GM18498 (cell line): ENCODE measurements at regions not wholly inside any gene's neighbourhood (a gene's known extent, or its start where the extent isn't known, plus 50 kb on each side); places are given as distances from the start of the nearest gene placed in this dataset.

Source experiments
- ATAC-seq: cut with Tn5 transposase; IDR thresholded peaks from one replicate; pipeline ENCODE4 v1.9.1; 2021; ENCODE audit warnings: mild to moderate bottlenecking, moderate library complexity; ENCODE audit not compliant: unreplicated experiment

DNA sequence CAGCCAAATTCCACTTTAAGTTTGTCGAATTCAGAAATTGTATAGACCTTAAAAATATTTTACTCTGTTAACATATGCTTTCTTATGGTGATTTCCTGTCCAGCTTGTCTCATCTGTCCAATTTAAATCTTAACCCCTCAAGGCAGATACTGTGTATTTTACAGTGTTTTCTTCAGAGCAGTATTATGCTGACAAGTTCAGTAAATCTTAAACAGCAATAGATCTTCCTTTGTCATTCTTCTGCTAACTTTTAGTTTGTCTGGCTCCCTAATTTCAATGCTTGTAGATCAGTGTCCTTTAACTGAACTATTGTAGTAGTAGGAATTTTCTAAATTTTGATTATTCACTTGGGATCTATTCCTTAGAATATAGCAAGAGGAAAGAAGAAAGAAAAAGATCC lies 52.8 kb upstream of the MEIS1 start:
- no peak for ATAC-seq

DNA sequence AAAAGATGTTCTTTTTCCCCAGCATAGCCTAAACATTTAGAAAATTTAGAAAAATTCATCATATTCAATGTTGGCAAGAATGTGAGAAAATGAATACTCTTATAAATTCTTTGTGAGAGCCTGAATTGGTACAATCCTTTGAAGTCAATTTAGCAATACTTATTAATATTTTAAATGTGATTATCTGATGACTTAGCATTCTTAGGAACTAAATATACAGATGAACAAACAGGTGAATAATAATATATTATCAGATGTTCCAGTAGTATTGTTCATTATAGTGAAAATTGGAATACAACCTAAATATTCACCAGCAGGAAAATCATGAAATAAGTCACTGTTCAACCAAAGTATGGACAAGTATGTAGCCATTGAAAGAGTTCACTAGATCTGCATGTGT lies 55.5 kb upstream of the MEIS1 start:
- ATAC-seq, result no peak

DNA sequence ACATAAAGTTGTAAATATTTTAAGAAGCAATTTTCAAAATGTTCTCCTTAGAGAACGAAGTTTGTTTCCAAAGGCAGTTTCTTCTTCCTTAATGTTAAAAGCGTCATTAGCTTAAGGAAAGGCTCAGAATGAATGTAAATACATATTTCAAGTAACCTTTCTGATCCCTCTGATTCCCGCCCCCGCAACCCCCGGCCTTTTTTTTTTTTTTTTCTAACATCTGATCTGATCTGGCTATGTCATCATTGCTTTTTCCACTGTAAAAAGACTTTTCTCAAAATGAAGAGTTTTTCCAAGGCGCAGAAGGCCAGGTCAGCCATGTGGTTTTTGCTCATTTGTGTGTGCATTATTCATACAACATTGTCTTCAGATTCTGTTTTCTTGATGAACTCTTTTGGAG lies 57.1 kb upstream of the MEIS1 start:
- no peak for ATAC-seq

DNA sequence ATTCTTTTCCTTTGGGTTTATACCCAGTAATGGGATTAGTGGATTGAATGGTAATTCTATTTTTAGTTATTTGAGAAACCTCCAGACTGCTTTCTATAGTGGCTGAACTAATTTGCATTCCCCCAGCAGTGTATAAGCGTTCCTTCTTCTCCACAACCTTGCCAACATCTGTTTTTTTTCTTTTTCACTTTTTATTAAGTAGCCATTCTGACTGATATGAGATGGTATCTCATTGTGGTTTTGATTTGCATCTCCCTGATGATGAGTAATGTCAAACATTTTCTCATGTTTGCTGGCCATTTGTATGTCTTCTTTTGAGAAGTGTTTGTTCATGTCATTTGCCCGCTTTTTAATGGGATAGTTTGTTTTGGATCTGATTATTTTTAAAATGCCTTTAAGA lies 64.1 kb upstream of the MEIS1 start:
- ATAC-seq, result no peak

DNA sequence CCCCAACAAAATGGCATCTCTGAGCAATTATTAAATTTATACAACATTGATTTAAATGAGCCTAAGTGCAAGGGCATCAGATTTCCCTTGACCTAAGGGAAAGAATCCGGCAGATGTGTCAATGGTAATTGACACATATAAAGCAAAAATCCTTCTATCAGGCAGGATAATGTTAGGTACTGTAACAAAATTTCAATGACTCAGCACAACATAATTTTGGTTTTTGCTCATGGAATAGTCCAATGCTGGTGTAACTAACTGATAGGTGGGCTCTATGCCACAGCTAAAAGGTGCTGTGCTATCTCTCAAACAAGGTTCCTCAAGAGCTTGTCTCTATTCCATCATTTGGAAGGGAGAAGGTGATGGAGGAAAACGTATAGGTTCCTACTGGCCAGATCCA lies 68.3 kb upstream of the MEIS1 start:
- no peak for ATAC-seq

DNA sequence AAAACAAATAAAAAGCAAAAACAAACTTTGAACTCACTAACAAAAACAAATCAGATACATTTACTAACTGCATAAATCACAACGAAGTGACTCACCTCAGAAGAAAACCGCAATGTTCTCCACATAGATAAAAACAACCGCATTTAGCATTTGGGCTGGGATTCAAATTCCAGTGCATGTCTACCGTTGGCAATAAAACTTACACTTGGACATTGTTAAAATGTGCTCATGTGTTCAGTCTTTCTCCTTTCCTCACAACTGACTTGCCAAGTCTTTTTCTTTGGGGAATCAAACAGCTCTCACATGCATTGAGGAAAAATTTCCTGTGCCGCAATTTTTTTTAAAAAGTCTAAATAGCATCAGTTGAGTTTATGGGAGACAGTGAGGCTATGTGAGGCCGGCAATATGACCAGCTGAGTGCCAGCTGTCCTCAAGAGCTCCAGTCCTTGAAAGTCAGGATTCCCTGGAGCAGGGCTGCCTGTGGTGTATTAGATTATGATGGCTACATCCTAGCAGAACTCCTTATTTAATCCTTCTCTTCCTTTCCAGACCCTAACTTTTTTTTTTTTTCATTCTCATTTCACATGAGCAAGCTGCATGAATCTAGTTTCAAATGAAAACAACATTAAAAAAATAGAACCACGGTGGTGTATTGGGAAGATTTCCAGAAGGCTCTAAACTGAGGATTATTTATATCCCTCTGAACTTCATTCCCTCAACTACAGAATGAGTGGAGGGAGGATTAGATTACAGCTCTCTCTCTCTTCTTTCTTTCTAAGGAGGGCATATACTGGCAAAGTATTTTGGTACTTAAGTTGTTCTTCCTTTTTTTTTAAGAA lies 70.2 kb upstream of the MEIS1 start:
- no peak for ATAC-seq

DNA sequence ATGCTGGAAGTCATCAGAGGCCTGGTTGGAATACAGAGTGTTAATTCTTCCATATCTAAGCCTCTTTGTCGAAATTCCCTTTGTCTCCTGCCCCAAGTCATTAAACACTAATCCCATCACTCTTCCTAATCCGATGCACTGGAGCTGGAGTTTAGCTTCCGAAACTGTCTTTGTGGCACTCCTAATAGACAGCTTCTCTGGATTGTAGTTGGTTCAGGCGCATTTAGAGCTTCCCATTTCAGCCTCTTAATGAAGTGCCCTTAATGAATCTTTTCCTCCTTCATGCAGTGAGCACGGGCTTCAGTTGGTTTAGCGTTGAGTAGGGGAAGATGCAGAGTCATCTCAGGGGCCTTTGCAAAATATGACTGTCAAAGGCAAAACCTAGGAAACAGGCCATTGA lies 72.2 kb upstream of the MEIS1 start:
- no peak for ATAC-seq

DNA sequence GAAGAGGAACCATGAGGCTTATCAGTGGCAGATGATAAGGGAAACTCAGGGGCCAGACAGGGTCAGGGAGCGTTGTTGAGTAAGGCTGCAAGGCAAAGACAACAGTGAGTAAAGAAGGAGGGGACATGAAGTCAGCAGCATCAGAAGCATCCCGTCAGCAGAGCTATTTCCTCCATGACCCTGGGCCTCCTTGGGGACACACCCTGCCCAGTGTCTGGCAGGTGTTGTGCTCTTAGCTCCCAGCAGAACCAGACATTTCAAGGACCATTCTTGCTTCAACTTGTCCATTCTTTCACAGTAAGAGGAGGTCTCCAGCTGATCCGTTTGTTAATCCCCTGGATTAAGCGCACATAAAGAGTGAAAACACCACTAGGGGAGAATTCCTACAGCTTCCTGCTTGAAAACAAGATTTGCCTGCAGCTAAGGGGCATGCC lies 88.7 kb upstream of the MEIS1 start:
- ATAC-seq, result no peak

DNA sequence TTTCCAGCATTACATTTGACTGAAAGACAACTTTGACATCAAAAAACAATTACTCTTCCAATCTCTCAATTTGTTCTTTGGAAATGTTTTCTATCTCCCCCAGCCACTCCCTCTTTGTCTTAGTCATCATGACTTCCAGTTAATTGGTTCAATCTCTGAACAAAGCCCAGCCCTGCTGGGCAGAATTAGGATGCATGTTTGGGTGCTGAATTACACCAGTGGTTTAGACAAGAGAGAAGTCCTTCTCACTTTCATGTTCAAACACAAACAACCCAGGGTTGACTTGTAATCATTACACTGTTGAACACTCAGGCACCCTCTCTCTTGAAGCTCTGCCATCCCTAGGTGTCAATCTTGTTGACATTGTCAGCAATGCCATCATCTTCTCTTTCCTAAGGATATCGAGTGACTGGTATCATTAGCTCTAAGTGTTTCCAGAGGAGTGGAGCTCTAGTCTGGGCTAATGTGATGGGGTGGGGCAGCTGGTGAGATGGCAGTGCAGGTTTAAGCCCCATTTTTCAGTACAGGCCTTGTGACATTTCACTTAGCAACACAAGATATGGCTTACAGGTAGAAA lies 90.8 kb upstream of the MEIS1 start:
- ATAC-seq, result no peak

DNA sequence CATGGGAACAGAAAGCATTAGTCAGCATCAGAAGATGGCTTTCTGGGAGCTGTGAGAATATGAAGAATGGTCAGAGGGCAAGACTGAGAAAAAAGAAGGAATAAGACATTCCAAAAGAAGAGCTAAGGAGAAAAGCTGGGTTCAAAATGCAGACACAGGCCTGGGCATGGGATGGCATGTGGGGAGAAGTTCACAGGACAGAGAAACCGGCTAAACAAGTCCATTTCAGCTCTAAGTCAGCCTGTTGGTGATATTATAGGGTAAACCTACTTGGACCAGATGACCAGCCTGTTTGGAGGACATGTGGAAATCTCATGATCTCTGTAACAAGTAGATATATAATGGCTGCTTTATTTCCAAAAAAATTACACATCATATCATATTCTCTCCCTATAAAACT lies 91.7 kb upstream of the MEIS1 start:
- ATAC-seq, result no peak

DNA sequence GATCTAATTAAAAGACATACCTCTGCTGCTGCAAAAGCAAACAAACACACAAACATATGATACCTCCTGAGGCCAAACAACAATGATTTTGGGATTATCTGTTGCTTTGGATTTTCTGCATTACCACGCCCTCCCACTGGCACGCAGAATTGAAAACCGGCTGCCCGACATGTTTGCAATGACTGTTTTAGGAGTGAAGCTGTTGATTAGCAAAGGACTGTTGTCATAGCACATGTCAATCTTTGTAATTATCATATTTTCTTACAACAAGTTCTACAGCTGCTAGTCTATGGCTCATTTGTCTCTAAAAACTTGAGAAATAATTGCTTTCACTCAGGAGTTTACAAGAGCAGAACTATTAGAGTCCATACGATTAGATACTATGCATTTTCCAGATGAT lies 94.4 kb upstream of the MEIS1 start:
- ATAC-seq, result no peak

DNA sequence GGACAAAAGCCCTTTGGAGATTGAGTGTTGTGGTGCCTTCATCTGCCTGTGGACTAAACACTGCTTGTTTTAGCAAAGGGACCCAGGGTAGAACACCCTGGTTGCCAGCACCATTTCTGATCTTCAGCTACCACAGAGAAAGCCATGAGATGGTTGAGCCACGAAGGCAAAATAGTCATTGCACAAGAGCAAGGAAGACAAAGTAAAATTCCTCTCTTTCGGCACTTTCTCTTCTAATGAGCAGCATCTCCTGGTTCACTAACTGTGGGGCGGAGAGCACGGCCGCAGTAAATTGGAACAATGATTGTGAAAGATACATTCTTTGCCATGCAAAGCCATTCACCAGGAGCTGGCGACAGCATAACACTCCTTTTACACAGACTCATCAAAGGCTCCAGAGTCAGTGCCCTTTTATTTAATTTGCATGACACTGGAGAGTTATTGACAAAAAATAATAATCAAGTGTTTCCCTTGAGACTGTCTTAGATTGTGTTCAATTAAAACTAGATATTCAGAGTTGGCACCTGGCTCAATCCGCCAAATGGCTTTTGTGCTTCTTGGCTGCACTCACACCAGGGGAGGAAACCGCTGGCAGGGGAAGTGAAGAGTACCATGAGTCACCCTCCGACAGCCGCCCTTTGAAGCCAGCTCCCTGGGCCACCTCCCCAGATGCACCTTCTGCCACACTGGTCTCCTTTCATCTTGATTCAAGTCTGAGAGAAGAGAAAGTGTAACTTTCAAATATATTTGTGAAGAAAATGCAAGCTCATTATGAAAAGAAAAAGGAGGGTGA lies 100.5 kb upstream of the MEIS1 start:
- ATAC-seq, result no peak

DNA sequence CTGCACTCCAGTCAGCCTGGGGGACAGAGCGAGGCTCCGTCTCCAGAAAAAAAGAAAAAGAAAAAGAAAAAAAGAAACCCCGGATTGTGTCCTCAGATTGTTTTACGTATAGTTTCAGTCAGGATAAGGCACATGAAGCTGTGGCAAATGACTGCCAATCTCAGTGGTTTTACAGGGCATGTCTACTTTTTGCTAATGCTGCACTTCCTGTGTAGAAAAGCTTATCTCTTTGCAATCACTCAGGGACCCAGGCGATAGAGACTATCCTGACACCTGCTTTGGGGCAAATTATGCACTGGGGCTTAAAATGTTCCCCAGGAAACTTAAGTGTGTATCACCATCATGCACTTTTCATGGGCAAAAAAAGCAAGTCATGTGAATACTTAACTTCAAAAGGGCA lies 103.7 kb upstream of the MEIS1 start:
- no peak for ATAC-seq

DNA sequence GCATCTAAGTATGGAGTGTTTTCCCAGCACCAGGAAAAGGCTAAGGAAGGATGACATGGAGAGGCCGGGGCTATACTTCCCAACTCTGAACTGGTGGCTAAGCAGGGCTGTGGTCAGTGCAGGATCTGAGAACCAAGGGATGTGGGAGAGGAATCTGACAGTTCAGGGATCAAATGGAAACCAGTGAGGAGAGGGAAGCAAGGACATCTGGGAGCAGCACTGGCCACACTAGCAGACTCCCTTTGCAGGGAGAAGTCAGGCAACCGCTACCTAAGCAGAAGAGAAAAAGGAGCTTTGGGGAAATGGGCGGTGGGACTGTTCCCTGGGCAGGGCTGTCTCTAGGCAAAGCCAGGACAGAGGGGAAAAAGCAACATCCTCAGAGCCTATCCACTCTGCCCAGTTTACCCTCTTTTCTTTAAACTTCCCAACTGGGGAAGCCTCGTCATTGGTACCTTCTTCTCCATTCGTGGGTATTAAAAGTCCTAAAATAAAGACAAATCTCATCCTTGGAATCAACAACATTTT lies 105.8 kb upstream of the MEIS1 start:
- ATAC-seq, result no peak

DNA sequence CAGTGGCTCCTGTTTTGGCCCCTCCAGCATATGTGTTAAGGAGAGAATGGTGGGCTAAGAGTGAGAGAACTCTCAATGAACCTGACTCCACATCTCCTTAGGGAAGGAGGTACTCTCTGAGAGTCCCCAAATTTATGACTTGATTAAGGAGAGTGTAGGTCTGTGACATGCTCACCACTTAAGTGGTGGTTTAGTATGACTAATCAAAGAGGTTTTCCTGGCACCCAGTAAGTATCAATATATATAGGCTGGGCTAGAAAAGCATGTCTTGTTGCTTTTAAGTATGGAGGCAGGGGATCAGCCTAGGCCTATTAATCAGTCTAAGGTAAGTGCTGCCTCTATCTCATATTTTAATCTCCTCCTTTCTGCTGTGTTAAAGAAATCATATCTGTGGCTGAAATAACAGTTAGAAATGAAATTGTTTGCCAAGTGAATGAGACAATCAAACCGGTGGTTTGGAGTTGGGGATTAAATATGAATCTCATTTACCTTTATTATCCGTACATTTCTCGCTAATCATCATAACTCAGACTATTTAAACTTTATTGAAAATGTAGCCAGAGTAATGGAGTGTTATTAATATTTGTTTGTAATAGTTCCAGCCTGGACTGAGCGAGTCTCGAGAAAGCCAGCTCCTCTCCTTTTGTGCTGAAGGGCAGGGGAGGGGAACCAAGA lies 107.7 kb upstream of the MEIS1 start:
- no peak for ATAC-seq

DNA sequence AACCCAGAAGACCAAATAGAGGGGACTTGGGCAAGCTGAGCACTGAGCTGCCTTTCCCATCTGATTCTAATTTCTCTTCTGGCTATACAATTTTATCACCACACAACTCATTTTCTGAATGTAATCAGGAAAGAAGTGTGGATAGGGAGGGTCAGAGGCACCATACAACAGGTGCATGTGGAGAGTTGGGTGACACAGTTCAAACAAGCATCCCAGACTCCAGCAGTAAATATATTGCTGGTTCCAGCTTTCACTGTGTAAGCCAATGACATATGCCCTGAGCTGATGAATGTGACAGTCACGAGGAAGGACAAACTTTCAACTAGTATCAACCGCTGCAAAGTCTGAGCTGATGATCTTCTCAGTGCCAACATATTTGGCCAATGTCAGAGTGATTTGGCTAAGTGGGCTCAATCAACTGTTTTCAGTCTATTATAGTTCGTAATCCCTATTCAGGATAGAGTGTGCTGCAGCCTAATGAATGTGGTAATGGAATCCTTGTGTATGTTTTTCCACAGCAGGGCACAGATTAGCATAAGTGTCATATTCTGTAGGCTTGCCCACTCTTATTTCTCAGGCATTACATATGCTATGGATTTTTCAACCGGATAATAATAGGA lies 109.9 kb upstream of the MEIS1 start:
- no peak for ATAC-seq

DNA sequence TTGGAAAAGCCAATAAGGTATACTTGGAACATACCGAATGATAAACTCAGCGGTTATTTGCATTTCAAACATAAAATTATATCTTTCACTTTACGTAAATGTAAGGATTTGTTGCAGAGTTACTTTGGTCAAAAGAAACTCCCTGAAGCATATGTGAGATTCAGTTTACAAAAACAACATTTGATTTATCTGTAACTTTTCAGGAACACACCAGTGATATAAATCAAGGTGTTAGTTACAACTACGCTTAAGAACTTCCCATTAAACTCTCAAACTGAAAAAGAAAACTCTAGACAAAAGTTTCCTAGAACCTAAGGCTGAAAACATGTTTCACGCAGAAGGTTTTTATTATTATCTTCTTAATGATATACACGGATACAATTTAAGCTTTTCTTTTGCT lies 110.6 kb upstream of the MEIS1 start:
- ATAC-seq, result no peak

DNA sequence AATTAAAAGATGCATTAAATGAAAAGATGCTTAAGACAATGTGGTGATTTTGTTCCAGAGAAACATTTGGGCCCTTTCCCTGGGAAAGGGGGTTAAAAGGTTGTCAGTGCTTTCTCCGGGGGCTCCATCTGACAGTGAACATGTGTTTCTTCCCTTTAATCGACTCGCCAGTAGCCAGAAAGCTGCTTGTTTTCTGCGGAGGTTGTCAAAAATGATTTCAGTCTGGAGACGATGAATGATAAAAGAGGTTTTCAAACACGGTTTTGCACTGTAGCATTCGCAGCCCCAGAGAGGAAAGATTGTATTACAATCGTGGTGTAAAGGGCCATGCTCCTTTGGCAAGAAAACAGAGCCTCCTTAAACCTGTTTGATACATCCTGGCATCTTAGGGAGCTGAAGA lies 111.5 kb upstream of the MEIS1 start:
- no peak for ATAC-seq

DNA sequence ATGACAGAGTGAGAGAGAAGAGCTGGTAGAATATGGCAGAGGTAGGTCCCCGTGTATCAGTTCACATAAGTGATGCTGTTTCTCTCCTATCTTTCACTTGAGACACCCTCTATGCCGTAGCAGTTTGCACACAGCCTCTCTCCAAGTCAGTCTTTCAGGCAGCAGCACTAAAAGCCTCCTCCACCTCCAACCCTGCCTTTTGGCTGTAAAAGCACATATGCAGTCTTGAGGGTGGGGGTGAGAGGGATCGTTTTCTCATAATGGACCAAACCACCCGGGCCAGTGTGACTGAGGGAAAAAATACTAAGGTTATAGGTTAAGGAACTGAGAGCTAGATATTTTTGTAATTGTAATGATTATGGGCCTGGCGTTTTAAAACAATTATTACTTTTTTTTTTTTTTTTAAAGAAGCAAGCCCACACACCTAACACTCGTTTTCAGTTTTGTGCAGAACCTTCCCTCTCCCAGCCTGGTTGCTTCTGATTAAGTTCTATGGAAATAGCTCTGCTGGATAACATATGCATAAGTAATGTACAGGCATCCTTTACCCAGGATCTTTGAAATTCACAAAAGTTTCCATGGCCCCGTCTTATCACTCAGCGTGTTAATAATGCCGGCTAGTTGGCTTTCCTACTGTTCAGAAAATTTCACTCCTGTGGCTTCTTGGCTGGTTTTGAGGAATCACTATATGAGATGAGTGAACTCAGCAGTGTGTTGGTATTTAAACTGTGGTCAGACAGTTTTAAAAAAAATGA lies 112.2 kb upstream of the MEIS1 start:
- no peak for ATAC-seq

DNA sequence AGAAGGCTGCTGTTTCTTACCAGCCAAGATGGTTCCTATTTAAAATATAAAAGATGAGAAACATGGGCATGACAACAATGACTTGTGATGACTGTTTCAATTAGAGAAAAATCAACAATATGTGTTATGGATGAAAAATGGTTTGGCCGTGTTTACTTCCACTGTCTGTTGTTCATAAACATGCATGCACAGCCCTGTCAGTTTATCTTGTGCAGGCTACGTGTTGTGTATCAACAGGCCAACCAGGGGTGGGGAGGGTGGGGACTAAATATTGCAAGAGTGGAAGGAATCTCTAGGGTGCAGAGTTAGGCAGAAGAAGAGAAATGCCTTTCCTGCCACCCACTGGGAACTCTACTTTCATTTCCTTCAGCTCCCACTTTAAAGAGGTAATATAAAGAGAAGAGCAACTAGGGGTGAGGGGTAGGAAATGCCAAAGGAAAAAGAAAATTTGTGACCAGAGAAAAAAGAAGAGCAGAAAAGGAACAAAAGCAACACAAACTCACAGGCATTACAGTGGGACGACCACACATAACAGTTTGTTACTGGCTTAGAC lies 116.8 kb upstream of the MEIS1 start:
- no peak for ATAC-seq
